Stimulated activated CD4-positive, alpha-beta T cell treated with anti-CD3 and anti-CD28 coated beads, Interleukin-1b, Interleukin-23, amount 100 ng/mL, for 24 hours (primary cell): ENCODE measurements at regions not wholly inside any gene's neighbourhood (a gene's known extent, or its start where the extent isn't known, plus 50 kb on each side); places are given as distances from the start of the nearest gene placed in this dataset.
"Not testable (repeated sequence)": the region's sequence is repeated elsewhere in the genome, so short reads cannot be mapped to it uniquely, and the experiment has no call there.

ENCODE experiments used
- DNase-seq, 4 experiments: peaks; one replicate each; pipeline ENCODE4 v3.0.0-alpha.2; 2020; ENCODE audit warnings: low read depth in 4 of 4, low spot score in 1 of 4

GRCh38 chr21:38613686-38614085 lies 115.4 kb upstream of the ERG start:
- DNase-seq, result no peak

GRCh38 chr21:38614558-38614957 lies 116.3 kb upstream of the ERG start:
- no peak for DNase-seq

GRCh38 chr21:38619480-38619879 lies 121.2 kb upstream of the ERG start:
- DNase-seq, result no peak

GRCh38 chr21:38619992-38620479 lies 121.8 kb upstream of the ERG start:
- DNase-seq, result no peak

GRCh38 chr21:38621132-38621531 lies 122.9 kb upstream of the ERG start:
- DNase-seq, result no peak

GRCh38 chr21:38622081-38622826 lies 124.0 kb upstream of the ERG start:
- no peak for DNase-seq

- DNase-seq, result no peak
Measured at GRCh38 chr21:38622827-38623209, 124.5 kb upstream of the ERG start.

GRCh38 chr21:38623552-38623951 lies 125.3 kb upstream of the ERG start:
- no peak for DNase-seq

- no peak for DNase-seq
Measured at GRCh38 chr21:38625000-38625399, 126.7 kb upstream of the ERG start.

GRCh38 chr21:38626306-38626705 lies 128.0 kb upstream of the ERG start:
- no peak for DNase-seq

GRCh38 chr21:38628349-38628748 lies 130.1 kb upstream of the ERG start:
- DNase-seq, result no peak

GRCh38 chr21:38631206-38631605 lies 132.9 kb upstream of the ERG start:
- DNase-seq, result no peak

- DNase-seq, result no peak
Measured at GRCh38 chr21:38631676-38632075, 133.4 kb upstream of the ERG start.

- DNase-seq, result no peak
Measured at GRCh38 chr21:38637161-38637560, 138.9 kb upstream of the ERG start.

GRCh38 chr21:38639571-38640354 lies 141.5 kb upstream of the ERG start:
- DNase-seq, result no peak

GRCh38 chr21:38640355-38640742 lies 142.1 kb upstream of the ERG start:
- DNase-seq, result not testable (repeated sequence)

- no peak for DNase-seq
Measured at GRCh38 chr21:38643404-38644023, 145.2 kb upstream of the ERG start.

- no peak for DNase-seq
Measured at GRCh38 chr21:38645282-38645681, 147.0 kb upstream of the ERG start.

GRCh38 chr21:38646213-38646837 lies 148.0 kb upstream of the ERG start:
- no peak for DNase-seq

- no peak for DNase-seq
Measured at GRCh38 chr21:38649120-38649519, 150.8 kb upstream of the ERG start.

GRCh38 chr21:38651570-38651969 lies 153.3 kb upstream of the ERG start:
- no peak for DNase-seq

GRCh38 chr21:38652396-38652795 lies 153.3 kb upstream of the ETS2 start:
- no peak for DNase-seq
